Right lobe of liver (tissue), 4 donors: ENCODE measurements at regions not wholly inside any gene's neighbourhood (a gene's known extent, or its start where the extent isn't known, plus 50 kb on each side); places are given as distances from the start of the nearest gene placed in this dataset.

Experiments
- POLR2A ChIP-seq: fragments of 450-650 bp; IDR thresholded peaks from one replicate; pipeline ENCODE4 v1.6.1; 2017; ENCODE audit warnings: antibody characterized with exemption, mild to moderate bottlenecking
- TF ChIP-seq, protein P1 (sequence below), 4 donors: fragments of 200-600 bp in 3 of 4; fragments of 450-650 bp in 1 of 4; IDR thresholded peaks; one replicate each; pipeline versions ENCODE4 v1.5.1 to v1.8.0; 2016 to 2022; ENCODE audit warnings: antibody characterized with exemption in 4 of 4, mild to moderate bottlenecking in 2 of 4
- donor health status: DM: no; HTN: no; CAD: no.
- donor health status: DM: no; HTN: no; CAD: no.
- donor health status: DM: no; HTN: yes; CAD: no.

DNA sequence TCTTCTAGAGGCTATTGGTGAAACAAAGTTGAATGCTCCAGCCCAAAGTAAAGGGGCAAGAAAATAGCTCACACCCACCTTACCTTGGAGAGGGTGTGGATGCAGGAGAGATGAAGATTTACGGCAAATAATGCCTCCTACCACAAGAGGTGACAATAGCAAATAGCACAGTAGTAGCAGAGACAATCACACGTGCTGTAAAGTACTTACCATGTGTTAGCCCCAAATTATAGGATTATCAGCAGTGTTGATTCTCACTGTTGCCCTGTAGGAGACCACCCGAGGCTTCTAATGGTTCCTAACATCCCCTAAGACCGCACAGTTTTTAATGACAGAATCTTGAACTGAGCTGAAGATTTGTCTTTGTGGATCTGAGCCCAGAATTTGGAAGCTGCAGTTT, 94.8 kb upstream of the FOXA2 start:
- TF ChIP-seq, protein P1, sequence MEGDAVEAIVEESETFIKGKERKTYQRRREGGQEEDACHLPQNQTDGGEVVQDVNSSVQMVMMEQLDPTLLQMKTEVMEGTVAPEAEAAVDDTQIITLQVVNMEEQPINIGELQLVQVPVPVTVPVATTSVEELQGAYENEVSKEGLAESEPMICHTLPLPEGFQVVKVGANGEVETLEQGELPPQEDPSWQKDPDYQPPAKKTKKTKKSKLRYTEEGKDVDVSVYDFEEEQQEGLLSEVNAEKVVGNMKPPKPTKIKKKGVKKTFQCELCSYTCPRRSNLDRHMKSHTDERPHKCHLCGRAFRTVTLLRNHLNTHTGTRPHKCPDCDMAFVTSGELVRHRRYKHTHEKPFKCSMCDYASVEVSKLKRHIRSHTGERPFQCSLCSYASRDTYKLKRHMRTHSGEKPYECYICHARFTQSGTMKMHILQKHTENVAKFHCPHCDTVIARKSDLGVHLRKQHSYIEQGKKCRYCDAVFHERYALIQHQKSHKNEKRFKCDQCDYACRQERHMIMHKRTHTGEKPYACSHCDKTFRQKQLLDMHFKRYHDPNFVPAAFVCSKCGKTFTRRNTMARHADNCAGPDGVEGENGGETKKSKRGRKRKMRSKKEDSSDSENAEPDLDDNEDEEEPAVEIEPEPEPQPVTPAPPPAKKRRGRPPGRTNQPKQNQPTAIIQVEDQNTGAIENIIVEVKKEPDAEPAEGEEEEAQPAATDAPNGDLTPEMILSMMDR (IDR thresholded peaks at IDR 0.05) = no peak
- no peak for TF ChIP-seq POLR2A
